Activated CD8-positive, alpha-beta memory T cell treated with anti-CD3 and anti-CD28 coated beads, Interleukin-2, amount 50 U/mL, for 1 hour (primary cell): ENCODE measurements at regions not wholly inside any gene's neighbourhood (a gene's known extent, or its start where the extent isn't known, plus 50 kb on each side); places are given as distances from the start of the nearest gene placed in this dataset.
A peak's percentile ranks its signal among the peaks of the same experiment; 100 is the strongest.

ENCODE experiments used
- DNase-seq: peaks from one replicate; pipeline ENCODE4 v3.0.0-alpha.2; 2020; ENCODE audit errors: extremely low read depth

DNA sequence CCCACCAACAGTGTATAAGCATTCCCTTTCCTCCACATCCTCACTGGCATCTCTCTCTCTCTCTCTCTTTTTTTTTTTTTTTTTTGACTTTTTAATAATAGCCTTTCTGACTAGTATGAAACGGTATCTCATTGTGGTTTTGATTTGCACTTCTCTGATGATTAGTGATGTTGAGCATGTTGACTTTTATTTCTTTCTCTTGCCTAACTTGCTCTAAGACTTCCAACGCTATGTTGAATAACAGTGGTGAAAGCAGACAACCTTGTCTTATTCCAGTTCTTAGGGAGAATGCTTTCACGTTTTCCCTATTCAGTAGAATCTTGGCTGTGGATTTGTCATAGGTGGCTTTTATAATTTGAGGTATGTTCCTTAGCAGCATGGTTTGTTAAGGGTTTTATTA lies 249.4 kb upstream of the MDFIC2 start:
- no peak for DNase-seq

DNA sequence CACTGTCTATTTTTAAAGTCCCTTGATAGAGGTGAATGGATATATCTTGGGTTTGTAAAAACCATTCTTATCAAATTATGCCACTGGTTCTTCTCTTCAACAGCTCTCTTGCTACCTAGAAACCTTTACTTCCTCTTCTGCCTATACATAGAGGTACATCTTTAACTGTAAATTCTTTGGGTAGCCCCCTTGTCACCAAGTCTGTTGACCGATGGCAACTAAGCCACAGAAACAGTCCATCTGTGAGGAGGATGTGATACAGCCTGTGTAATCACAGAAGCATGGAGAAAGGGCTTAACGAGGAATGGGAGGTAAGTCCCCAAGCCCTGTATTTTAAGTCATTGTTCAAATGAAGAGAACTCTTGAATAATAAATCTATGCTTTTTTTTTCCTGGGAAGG lies 246.5 kb upstream of the MDFIC2 start:
- DNase-seq, result no peak

DNA sequence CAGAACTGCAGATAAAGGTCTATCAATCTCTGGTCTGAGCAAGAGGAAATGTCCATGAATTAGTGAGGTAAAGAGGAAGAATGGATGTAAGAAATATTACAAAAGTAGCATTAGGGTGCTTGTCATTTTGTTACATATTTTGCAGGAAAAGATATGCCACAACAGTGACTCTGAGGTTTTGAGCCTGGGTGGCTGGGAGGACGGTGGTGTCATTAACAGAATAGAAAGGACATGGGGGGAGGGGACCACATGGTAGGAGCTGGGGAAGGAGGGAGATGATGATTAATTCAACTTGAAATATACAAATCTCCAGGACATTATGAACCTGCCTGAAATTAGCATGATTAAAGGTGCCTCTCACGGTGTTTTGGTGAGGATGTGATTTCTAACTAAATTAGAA lies 245.5 kb upstream of the MDFIC2 start:
- DNase-seq, result no peak

DNA sequence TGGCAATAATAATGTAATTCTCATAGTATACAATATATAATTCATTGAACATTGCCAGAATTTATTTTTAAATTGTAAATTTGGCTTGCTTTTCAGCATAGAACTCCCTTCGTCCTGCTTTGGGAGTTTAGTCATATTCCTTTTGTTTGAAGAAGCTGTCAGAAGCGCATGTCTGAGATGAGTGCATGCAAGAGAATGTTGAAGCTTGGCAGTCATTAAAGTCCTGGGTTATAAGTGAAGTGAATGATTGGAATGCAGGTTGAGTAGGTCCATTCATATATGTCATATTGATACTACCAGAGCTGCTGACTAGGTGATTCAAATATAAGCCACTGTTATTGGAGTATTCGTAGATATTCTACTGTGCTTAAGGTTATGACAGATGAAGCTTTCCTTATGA lies 243.6 kb upstream of the MDFIC2 start:
- no peak for DNase-seq

DNA sequence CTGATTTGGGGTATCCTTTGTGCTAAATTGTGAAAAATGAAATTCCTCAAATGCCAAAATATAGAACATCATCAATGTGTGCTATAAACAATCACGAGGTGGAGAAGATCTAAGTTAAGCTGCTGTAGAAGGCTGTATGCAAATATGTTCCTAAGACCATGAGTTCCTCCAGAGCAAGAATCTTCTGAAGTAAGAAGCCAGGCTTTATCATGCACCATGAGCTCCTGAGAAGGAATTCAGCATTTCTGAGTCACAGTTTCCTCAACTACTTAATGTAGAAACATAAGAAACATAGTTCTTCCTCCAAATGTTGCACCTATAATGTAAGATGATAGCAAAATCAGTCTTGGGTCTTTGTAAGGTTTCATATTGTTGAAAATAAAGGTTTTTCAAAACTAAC lies 241.7 kb upstream of the MDFIC2 start:
- no peak for DNase-seq

DNA sequence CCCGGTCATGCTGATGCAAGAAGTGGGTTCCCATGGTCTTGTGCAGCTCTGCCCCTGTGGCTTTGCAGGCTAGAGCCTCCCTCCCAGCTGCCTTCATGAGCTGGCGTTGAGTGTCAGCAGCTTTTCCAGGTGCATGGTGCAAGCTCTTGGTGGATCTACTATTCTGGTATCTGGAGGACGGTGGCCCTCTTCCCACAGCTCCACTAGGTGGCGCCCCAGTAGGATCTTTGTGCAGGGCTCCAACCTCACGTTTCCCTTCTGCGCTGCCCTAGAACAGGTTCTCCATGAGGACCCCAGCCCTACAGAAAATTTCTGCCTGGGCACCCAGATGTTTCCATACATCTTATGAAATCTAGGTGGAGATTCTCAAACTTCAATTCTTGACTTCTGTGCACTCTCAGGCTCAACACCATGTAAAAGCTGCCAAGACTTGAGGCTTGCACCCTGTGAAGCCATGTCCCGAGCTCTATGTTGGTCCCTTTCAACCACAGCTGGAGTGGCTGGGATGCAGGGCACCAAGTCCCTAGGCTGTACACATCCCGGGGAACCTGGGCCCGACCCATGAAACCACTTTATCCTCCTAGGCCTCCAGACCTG lies 238.4 kb upstream of the MDFIC2 start:
- peak; percentile 13 for DNase-seq

DNA sequence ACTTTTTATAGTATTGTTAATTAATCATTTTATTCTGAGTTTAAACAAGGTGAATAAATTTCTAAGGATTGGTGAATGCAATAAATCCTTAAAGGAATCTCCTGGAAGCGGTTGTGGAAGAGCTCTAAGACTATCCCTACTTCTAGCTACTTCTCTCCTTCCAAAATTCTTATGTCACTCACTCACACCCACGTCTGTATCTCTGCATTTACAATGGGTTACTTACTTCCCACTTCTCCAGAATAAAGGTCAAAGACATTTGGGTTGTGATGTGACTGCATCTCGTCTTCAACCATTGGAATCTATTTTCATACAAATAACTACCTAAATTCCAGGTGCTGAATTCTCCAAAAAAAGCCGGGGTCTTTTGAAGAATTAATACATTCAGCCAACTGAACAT lies 234.2 kb upstream of the MDFIC2 start:
- DNase-seq, result no peak

DNA sequence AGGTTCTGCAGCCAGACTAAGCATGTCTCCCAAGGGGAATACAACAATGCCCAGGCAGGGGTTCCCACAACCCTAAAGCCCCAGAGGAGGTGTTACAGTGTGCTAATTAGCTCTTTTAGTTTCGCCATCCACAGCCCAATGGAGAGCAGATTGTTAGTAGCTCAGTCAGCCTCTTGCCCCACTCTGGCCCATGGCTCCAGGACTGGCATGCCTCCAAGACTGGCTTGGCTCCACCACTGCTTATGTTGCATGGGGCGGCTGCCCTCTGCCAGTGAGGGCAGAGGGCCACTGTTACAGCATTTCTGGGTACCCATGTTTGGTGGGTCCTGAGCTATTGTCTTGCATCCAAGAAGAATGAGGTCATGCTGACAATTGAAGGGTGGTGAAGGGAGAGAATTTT lies 231.1 kb upstream of the MDFIC2 start:
- no peak for DNase-seq

DNA sequence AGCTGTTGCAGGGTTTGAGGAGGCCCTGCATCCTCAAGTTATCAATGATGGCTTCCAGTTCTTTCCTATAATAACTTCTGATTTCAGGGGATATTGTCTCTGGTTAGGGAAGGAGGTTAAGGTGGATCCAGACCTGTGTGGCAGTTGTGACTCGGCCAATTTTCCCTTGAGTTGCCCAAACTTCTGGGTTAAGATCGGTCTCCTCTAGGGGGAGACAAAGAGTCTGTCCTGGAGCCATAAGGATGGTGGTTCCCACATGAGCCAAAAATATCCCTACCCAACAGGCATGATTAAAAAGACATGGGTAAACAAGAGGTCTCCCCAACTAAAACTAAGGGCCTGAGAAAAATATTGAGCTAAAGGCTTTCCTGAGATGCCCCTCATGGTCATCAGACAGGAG lies 227.5 kb upstream of the MDFIC2 start:
- DNase-seq, result no peak

DNA sequence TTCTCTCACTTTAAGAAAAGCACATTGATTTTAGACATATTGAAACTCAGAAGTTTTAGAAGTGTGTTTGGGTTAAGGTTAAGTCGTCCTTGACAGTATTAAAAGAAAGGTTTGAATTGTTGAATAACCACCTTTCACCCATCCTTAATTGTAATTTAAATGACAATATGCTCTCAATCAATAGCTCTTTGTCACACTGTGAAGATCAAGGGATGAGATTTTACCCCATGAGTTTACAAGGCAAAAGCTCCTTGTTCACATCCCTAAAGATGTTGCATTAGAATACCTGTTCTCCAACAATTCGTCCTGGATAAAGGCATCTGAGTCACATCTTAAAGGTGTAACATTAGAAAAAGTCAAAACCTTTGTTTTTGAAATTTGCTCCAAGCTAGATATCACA lies 220.4 kb upstream of the MDFIC2 start:
- DNase-seq, result no peak

DNA sequence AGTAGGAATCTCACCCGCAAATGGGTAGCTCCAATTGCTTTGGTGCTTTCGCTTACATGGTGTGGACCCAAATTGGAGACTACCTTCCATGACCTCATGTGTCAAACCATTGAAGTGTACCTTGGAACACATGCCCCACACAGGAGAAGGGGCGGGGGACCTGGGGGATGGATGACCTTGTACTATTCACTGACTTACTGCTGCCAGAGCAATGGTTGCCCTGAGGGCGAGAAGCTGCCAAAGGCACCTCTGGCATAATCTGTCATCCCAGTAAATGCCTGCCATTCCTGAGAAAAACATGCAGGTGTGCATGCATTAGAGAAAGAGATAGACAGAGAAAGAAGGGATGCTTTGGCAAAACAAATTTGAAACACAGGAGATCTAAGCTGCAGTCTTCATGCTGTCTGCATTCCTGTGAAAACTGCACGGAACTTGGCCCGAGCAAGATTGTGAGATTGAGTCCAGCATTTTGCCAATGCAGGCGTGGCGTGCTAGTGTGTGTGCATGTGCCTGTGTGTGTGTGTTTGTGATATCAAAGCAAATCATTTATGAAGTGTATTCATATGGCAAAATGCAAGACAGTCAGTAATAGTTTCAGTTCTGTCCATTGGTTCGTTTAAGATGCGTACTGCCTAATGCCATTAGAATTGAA lies 219.5 kb upstream of the MDFIC2 start:
- no peak for DNase-seq

DNA sequence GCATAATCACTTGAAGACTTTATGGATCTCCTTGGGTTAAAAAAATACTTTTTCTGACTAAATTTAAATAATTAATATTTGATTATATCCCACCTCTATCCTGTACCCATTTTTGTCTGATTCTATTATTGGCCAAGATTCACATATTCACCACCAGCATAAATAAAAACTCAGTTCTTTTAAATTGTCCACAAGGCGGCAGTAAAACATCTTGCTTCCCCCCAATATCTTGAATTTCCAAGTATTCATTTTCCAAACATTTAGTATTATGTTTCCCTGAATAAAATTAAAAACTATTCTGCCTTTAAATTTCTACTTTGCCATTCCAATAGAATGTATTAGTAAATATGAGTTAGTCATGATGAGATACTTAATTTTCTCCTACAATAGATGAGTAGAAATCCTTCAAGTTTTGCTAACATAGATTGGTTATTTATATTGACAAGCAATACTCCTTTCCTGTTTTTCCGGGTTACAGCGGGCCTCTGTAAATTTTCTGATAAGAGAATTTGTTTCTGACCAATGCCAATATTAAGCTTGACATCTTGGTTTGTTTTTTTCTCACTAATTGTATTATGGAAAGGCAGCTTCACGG lies 218.7 kb upstream of the MDFIC2 start:
- DNase-seq, result no peak

DNA sequence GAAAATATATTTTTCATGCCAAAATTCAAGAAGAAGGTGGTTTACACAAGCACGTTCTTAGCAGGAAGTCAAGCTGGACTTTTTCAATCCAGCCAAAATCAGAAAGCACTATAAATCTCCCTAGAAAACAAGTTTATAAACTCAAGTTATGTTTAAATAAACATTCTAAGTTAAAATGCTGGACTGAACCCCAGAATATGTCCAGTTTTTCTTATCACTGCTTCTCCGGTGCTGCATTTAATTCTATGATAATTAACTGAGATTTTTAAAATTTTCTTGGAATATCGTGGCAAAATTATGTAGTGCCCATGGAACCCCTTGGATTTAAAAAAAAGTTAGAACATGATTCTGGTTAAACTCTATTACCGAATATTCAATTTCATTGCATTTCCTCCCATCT lies 218.2 kb upstream of the MDFIC2 start:
- DNase-seq, result no peak

DNA sequence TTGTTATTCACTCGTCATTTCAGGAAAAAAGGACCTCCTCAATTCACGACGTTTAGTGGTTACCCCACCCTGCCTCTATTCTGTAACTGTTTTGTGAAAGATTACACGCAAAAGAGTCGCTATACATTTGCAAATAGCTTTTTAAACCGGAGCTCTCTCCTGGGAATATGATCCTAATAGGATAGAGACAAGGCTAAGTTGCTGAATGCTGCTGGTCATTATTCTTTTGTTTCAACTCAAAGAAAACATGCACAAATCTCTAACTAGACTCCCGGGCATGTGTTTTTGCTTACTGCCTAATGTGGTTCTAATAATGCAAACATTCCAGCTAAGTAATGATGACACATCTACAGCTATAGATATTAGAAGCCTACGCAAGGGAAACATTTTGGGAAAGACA lies 214.6 kb upstream of the MDFIC2 start:
- DNase-seq, result no peak

DNA sequence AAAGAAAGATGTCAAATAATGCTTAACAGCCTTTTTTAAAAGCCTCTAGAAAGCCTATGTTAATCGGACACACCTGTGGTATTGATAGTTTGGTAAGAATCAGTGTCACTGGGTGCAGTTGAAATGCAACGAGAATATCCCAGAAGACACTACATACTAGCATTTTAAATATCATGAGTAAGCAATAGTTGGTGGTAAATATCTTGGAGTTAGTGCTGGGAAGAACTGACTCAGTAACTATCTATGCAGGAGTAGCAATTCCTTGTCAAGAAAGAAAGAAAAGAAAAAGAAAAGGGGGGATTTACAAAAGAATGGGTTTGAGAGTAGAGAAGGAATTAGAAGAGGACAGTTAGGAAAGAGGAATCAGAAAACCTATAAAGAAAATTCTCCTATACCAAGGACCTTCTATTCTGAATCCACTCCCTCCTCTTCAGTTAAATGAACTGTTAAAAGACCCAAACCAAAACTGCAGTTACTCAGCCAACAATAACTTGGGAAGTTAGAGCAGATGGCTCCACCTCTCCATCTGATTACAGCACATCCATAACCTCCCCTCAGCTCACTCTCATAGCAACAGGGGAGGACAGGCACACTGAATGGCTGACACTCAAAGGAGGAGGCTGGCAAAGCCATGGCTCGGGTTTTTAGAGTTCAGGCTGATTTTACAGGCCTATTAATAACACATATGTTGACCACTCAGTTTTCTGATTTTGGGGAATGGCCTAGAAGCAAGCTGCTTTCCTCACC lies 207.6 kb upstream of the MDFIC2 start:
- no peak for DNase-seq

DNA sequence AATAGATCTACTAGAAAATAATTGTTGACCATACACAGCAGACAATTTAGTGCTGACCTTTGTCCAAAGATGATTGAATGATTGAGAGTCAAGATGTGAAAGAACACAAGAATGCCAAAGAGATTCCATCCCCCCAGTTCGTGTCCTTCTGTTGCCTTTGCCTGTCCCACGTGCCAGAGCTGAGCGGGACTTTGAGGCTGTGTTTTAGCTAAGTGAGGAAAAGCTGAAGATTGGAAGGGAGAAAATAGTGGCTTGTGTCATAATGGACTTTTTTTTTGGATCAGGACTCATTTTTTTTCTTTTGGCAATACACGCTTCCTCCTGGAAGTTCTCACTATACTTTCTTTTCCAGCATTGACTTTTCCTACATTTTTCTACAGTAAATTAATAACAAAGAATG lies 206.6 kb upstream of the MDFIC2 start:
- no peak for DNase-seq

DNA sequence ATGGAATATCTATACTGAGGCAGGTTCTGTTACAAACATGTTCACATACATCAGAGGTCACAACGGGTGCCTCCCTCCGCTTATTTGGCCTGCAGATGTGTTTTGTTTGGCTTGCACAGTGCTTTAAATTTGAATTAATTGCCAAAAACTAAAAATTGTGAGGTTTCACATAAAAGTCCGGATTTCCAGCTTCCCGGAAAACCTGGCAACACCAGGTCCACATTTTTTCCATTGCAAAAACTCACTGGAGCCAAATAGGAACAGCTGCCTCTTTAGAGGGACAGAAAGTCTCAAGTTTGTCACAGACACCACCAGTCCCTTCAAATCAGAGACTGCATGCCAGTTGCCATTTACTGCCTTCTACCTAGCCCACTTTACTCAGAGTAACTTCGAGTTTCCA lies 205.9 kb upstream of the MDFIC2 start:
- no peak for DNase-seq

DNA sequence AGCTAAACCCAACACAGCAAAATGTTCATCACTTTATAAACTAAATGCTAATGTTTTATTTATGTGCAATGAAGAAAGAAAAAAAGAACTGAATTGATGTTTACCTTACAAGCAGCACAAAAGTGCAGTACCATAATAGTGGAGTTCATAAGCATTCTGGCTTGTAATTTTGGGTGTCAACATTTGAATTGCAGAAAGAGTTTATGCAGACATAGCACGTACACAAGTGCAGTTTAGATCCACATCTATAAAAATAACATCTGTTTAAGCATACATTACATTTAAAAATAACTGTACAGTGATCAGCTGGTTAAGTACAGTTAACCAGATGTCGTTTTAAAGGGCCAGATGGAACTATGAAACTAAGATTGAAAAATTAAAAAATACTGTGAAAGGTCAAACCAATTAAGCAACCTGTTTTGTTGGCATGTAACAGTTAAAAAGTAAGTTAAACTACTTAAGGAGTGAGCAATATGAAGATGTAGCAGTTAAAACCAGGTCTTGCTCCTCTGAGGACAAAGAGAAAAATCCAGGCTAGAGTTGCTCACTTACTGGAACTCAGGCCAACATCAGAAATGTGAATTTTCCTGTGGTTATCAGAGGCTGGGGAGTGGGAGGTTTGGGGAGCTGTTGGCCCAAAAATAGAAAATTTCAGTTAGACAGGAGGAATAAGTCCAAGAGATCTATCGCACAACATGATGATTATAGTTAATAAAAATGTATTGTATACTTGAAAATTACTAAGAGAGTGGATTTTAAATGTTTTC lies 204.9 kb upstream of the MDFIC2 start:
- DNase-seq, result no peak

DNA sequence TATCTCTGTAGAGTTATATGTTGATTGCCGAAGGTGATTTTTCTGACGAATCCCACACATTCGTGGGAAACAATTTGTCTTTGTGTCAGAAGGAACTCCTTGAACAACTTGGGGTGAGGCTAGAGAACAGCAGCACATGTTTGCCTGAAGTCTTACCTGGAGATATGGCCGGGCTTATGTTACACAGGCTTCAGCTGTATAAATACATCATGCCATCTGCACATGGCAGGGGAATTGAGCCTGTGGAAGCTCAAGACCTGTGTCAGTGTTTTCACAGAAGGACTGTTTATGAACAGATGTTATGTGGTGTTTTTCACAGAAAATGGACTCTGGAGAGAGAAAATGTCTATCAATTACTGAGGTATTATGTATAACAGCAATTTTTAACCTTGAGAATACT lies 203.6 kb upstream of the MDFIC2 start:
- no peak for DNase-seq

DNA sequence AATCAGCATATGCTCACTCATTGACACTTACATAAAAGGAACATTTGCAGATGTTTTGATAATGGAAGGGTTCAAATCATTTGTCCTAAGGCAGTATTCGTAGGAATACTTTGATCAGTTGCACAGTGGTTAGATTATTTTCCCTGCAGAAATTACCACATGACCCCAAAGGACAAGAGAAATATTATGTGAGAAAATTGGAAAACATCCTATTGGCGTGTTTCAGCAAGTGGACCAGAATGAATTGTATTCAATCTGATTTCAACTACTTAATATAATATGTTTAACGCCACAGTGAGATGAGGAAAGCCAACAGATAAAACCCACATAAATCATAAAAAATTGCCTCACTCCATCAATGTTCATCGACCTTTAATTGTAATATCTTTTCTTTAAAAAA lies 195.0 kb upstream of the MDFIC2 start:
- DNase-seq, result no peak

DNA sequence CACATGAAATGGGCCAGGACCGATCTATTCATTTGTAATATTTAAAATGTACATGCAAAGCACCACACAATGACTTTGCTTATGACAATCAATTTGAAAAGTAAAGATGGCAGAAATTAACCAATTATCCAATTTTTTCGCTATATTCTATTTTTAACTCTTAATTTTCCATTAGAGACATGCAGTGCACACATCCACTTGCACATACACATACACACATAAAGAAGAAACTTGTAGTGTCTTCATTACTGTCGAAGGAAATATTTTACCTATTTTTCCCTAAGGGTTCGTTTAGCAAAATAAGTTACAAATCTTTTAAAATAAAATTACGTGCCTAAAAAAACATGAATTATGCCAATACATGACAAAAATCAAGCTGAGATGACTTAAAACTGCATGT lies 194.3 kb upstream of the MDFIC2 start:
- DNase-seq, result no peak

DNA sequence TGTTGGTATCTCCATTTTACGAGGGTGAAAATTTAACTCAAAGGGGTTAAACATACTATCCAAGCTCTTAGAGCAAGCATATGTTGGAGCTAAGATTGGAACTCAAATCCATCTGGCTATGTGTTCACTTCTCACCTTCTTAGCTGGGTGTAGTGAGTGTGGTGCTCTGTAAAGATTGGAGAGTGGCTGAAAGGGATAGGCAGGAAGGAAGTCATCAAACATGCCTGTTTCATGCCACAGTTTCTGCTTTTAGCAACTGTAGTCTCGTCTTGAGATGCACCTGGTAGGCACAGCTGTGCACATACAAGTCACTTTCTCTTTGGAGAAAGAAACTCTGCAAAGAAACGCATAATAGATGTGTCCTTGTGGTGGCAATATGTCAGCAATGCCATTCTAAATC lies 189.1 kb upstream of the MDFIC2 start:
- no peak for DNase-seq
